Right ventricle myocardium inferior (tissue), 1 donor: ENCODE measurements at regions not wholly inside any gene's neighbourhood (a gene's known extent, or its start where the extent isn't known, plus 50 kb on each side); places are given as distances from the start of the nearest gene placed in this dataset.

Experiments used
- ATAC-seq: fragments of 200-7000 bp; cut with Tn5 transposase; one replicate; pipeline ENCODE4 v1.9.1; 2020; ENCODE audit warnings: mild to moderate bottlenecking, moderate library complexity
- DNase-seq: peaks from one replicate; pipeline ENCODE4 v3.0.0; 2021; ENCODE audit errors: missing footprints
- intact Hi-C: fragments of 100-400 bp; cut with DNase I; formaldehyde crosslinking; loops from one replicate; pipeline ENCODE4 v1.11.0; 2022
- donor health status: DM: no; HTN: yes; CAD: no; lungs with severe emphysema.

GRCh38 chr12:28681980-28682379, 467.1 kb upstream of the FAR2 start:
- ATAC-seq = no peak
- DNase-seq = no peak
- intact Hi-C loops = no loop called here

GRCh38 chr12:28683366-28683765, 465.7 kb upstream of the FAR2 start:
- DNase-seq (no peak), ATAC-seq (no peak)
- intact Hi-C loops = no loop called here

GRCh38 chr12:28689398-28690175, 459.5 kb upstream of the FAR2 start:
- no peak for DNase-seq
- intact Hi-C loops = no loop called here
- ATAC-seq = no peak

GRCh38 chr12:28693565-28694219, 455.4 kb upstream of the FAR2 start:
- intact Hi-C loops = no loop called here
- ATAC-seq = no peak
- DNase-seq = no peak

- intact Hi-C loops = no loop called here
- DNase-seq = no peak
- ATAC-seq = no peak
Measured at GRCh38 chr12:28698553-28698952, 450.5 kb upstream of the FAR2 start.

- intact Hi-C loops = no loop called here
- ATAC-seq = no peak
- DNase-seq = no peak
Measured at GRCh38 chr12:28699029-28699428, 450.0 kb upstream of the FAR2 start.

- DNase-seq (no peak), ATAC-seq (no peak)
- intact Hi-C loops = no loop called here
Measured at GRCh38 chr12:28700161-28700560, 448.9 kb upstream of the FAR2 start.

- intact Hi-C loops = no loop called here
- ATAC-seq (no peak), DNase-seq (no peak)
Measured at GRCh38 chr12:28704477-28705169, 444.5 kb upstream of the FAR2 start.

- ATAC-seq (no peak), DNase-seq (no peak)
- intact Hi-C loops = no loop called here
Measured at GRCh38 chr12:28708918-28709371, 440.1 kb upstream of the FAR2 start.

GRCh38 chr12:28709986-28710685, 438.9 kb upstream of the FAR2 start:
- no peak for DNase-seq
- ATAC-seq = no peak
- intact Hi-C loops = no loop called here

- DNase-seq (no peak), ATAC-seq (no peak)
- intact Hi-C loops = no loop called here
Measured at GRCh38 chr12:28710882-28711281, 438.2 kb upstream of the FAR2 start.

GRCh38 chr12:28711421-28711820, 437.7 kb upstream of the FAR2 start:
- no peak for DNase-seq
- intact Hi-C loops = no loop called here
- ATAC-seq = no peak

- intact Hi-C loops = no loop called here
- DNase-seq (no peak), ATAC-seq (no peak)
Measured at GRCh38 chr12:28742791-28743190, 406.3 kb upstream of the FAR2 start.

GRCh38 chr12:28746734-28747325, 402.2 kb upstream of the FAR2 start:
- intact Hi-C loops = no loop called here
- ATAC-seq = no peak
- DNase-seq = no peak

GRCh38 chr12:28750946-28751685, 398.0 kb upstream of the FAR2 start:
- DNase-seq (no peak), ATAC-seq (no peak)
- intact Hi-C loops = no loop called here

GRCh38 chr12:28755027-28755426, 394.1 kb upstream of the FAR2 start:
- intact Hi-C loops = no loop called here
- ATAC-seq = no peak
- no peak for DNase-seq

GRCh38 chr12:28759333-28759732, 389.7 kb upstream of the FAR2 start:
- no peak for ATAC-seq
- intact Hi-C loops = no loop called here
- DNase-seq = no peak
